ENCODE measurements at regions not wholly inside any gene's neighbourhood (a gene's known extent, or its start where the extent isn't known, plus 50 kb on each side); places are given as distances from the start of the nearest gene placed in this dataset.

- no peaks in the 10 kb centered on the region for H3K27me3 ChIP-seq
- no peaks in the 10 kb centered on the region for H3K36me3 ChIP-seq (ENCODE audit: low read depth, missing control alignments)
- WGBS, 2 donors: 90 to 100% methylated on average over 1 of the region's 1 CpG
- intact Hi-C loops (cut with DNase I; ENCODE audit: low total_unique reads): no loop called here
- no peaks in the 10 kb centered on the region for H3K9me3 ChIP-seq
- no peak overlapping the region for H3K4me3 ChIP-seq
- TF ChIP-seq CTCF (IDR thresholded peaks at IDR 0.05) (no peak), POLR2A (IDR thresholded peaks at IDR 0.05) (no peak)
- no peak for DNase-seq
- no peaks in the 10 kb centered on the region for H3K4me1 ChIP-seq
- H3K27ac ChIP-seq: no peak overlapping the region
These were observed 49.9 kb upstream of the ATP2B2 start for GRCh38 chr3:10555263-10555662.

- H3K27me3 ChIP-seq: no peaks in the 10 kb centered on the region
- no peak for TF ChIP-seq POLR2A (IDR thresholded peaks at IDR 0.05)
- no peak for TF ChIP-seq CTCF (IDR thresholded peaks at IDR 0.05)
- 67 to 77% methylated on average over 7 of the region's 7 CpGs for WGBS, 2 donors
- H3K36me3 ChIP-seq (ENCODE audit: low read depth, missing control alignments): no peaks in the 10 kb centered on the region
- no peak overlapping the region for H3K27ac ChIP-seq
- no peak for DNase-seq
- H3K9me3 ChIP-seq: no peaks in the 10 kb centered on the region
- no peaks in the 10 kb centered on the region for H3K4me1 ChIP-seq
- intact Hi-C loops (cut with DNase I; ENCODE audit: low total_unique reads): no loop called here
- no peak overlapping the region for H3K4me3 ChIP-seq
These were observed 50.9 kb upstream of the ATP2B2 start for GRCh38 chr3:10556312-10556711.

- H3K36me3 ChIP-seq (ENCODE audit: low read depth, missing control alignments): no peaks in the 10 kb centered on the region
- no peak overlapping the region for H3K27ac ChIP-seq
- no peaks in the 10 kb centered on the region for H3K4me1 ChIP-seq
- intact Hi-C loops (cut with DNase I; ENCODE audit: low total_unique reads): no loop called here
- no peaks in the 10 kb centered on the region for H3K27me3 ChIP-seq
- H3K9me3 ChIP-seq: no peaks in the 10 kb centered on the region
- WGBS, 2 donors: 83 to 89% methylated on average over 7 of the region's 7 CpGs
- H3K4me3 ChIP-seq: no peak overlapping the region
- no peak for DNase-seq
- TF ChIP-seq POLR2A (IDR thresholded peaks at IDR 0.05) (no peak), CTCF (IDR thresholded peaks at IDR 0.05) (no peak)
These were observed 51.9 kb upstream of the ATP2B2 start for GRCh38 chr3:10557250-10557649.

GRCh38 chr3:10557781-10558373 lies 52.5 kb upstream of the ATP2B2 start:
- no peaks in the 10 kb centered on the region for H3K27me3 ChIP-seq
- H3K27ac ChIP-seq: no peak overlapping the region
- intact Hi-C loops (cut with DNase I; ENCODE audit: low total_unique reads): no loop called here
- TF ChIP-seq CTCF (IDR thresholded peaks at IDR 0.05) (no peak), POLR2A (IDR thresholded peaks at IDR 0.05) (no peak)
- no peaks in the 10 kb centered on the region for H3K36me3 ChIP-seq (ENCODE audit: low read depth, missing control alignments)
- H3K9me3 ChIP-seq: no peaks in the 10 kb centered on the region
- 75 to 80% methylated on average over 5 of the region's 5 CpGs for WGBS, 2 donors
- H3K4me3 ChIP-seq: no peak overlapping the region
- H3K4me1 ChIP-seq: no peaks in the 10 kb centered on the region
- no peak for DNase-seq

GRCh38 chr3:10558736-10559135 lies 53.4 kb upstream of the ATP2B2 start:
- Histone ChIP-seq H3K27me3 (no peaks in the 10 kb centered on the region), H3K9me3 (no peaks in the 10 kb centered on the region), H3K4me3 (no peak overlapping the region), H3K4me1 (no peaks in the 10 kb centered on the region), H3K36me3 (ENCODE audit: low read depth, missing control alignments) (no peaks in the 10 kb centered on the region), H3K27ac (no peak overlapping the region)
- intact Hi-C loops (cut with DNase I; ENCODE audit: low total_unique reads): no loop called here
- TF ChIP-seq CTCF (IDR thresholded peaks at IDR 0.05) (no peak), POLR2A (IDR thresholded peaks at IDR 0.05) (no peak)
- DNase-seq: no peak
- 47 to 50% methylated on average over 4 of the region's 4 CpGs for WGBS, 2 donors

Data from testis (tissue), 2 donors.